Panc1 (cell line): ENCODE measurements at regions not wholly inside any gene's neighbourhood (a gene's known extent, or its start where the extent isn't known, plus 50 kb on each side); places are given as distances from the start of the nearest gene placed in this dataset.

Source experiments
- ATAC-seq: fragments of 200-7000 bp; cut with Tn5 transposase; 2 replicates; pipeline ENCODE4 v1.9.1; 2020; ENCODE audit warnings: mild to moderate bottlenecking, moderate library complexity
- BruUV-seq: library from RNA; stranded (reverse); fragments of 400-500 nt; replicated peaks from 2 replicates; lab custom pipeline; 2021; lab: Mats Ljungman, UMichigan
- CTCF ChIA-PET: fragments of 300-600 bp; sonication (Branson Sonifier 250); formaldehyde crosslinking; loops from one replicate; lab custom pipeline; 2022; ENCODE audit warnings: antibody characterized with exemption; lab: Charles Lee
- POLR2A ChIA-PET: fragments of 300-600 bp; sonication (Branson Sonifier 250); formaldehyde crosslinking; loops from one replicate; lab custom pipeline; 2022; ENCODE audit warnings: antibody characterized with exemption; lab: Charles Lee
- DNase-seq: peaks from one replicate; pipeline ENCODE4 v3.0.0-alpha.2; 2010; ENCODE audit warnings: low read depth, low spot score
- H3K27ac ChIP-seq: 2 replicates; pipeline ENCODE4 v1.5.1; 2011; ENCODE audit warnings: mild to moderate bottlenecking, low read length, inconsistent platforms
- H3K27me3 ChIP-seq: fragments of 200-500 bp; sonication (Bioruptor generic); 2 replicates; pipeline ENCODE4 v1.6.0; 2014; ENCODE audit warnings: low read length, inconsistent platforms; ENCODE audit not compliant: control insufficient read depth, insufficient read depth
- H3K36me3 ChIP-seq: fragments of 200-500 bp; sonication (Bioruptor generic); 2 replicates; pipeline ENCODE4 v1.5.1; 2014; ENCODE audit warnings: inconsistent platforms, mild to moderate bottlenecking, low read length, moderate library complexity; ENCODE audit not compliant: control insufficient read depth, insufficient read depth
- H3K4me1 ChIP-seq: 2 replicates; pipeline ENCODE4 v1.5.1; 2011; ENCODE audit warnings: inconsistent platforms, mild to moderate bottlenecking, low read length, moderate library complexity; ENCODE audit not compliant: control insufficient read depth, insufficient read depth
- H3K4me3 ChIP-seq, 2 experiments: 2 replicates each; pipeline ENCODE4 v1.5.1; 2011 to 2012; ENCODE audit warnings: low read depth in 2 of 2, low read length in 2 of 2, mild to moderate bottlenecking in 2 of 2, inconsistent platforms in 1 of 2, moderate library complexity in 1 of 2
- H3K9me3 ChIP-seq: fragments of 200-500 bp; sonication (Bioruptor generic); 2 replicates; pipeline ENCODE4 v1.5.1; 2014; ENCODE audit warnings: low read depth, mild to moderate bottlenecking, inconsistent platforms, low read length, moderate library complexity; ENCODE audit not compliant: control insufficient read depth, insufficient read depth
- CTCF ChIP-seq: fragments of 450-650 bp; IDR thresholded peaks from 2 replicates; pipeline ENCODE4 v1.5.1; 2017; ENCODE audit warnings: mild to moderate bottlenecking
- POLR2AphosphoS5 ChIP-seq: IDR thresholded peaks from 2 replicates; pipeline ENCODE4 v1.6.1; 2012; ENCODE audit warnings: mild to moderate bottlenecking, low read depth, low read length, moderate library complexity
- REST ChIP-seq, 2 experiments: IDR thresholded peaks; 2 replicates each; pipeline ENCODE4 v1.6.1; 2011 to 2012; ENCODE audit warnings: low read depth in 2 of 2, control low read depth in 1 of 2, low read length in 1 of 2, mild to moderate bottlenecking in 1 of 2, moderate library complexity in 1 of 2; ENCODE audit not compliant: insufficient read depth in 1 of 2
- SIN3A ChIP-seq: IDR thresholded peaks from 2 replicates; pipeline ENCODE4 v1.6.1; 2012; ENCODE audit warnings: low read depth, mild to moderate bottlenecking, low read length, moderate library complexity, borderline replicate concordance; ENCODE audit not compliant: insufficient read depth
- TCF7L2 ChIP-seq: IDR thresholded peaks from 2 replicates; pipeline ENCODE4 v1.6.1; 2011; ENCODE audit warnings: mild to moderate bottlenecking, low read depth, low read length, inconsistent platforms
- in situ Hi-C: cut with HindIII; loops from 2 replicates; pipeline ENCODE4 v1.10.0; 2016; ENCODE audit warnings: low sequenced_read_pairs, low pct_unique_long_range_greater_than_20kb
- intact Hi-C: fragments of 100-400 bp; cut with micrococcal nuclease; formaldehyde crosslinking; loops from one replicate; pipeline ENCODE4 v1.10.0; 2022; ENCODE audit not compliant: unreplicated experiment

GRCh38 chr1:218558271-218558810, 213.2 kb downstream of the TGFB2 start:
- H3K4me3 ChIP-seq = no peak overlapping the region
- BruUV-seq = no TSS peak
- H3K4me1 ChIP-seq = peaks cover 4% of the 10 kb centered on the region; the same call in 1 of the 2 replicates
- in situ Hi-C loops = no loop called here
- no peaks in the 10 kb centered on the region for H3K27me3 ChIP-seq
- peak overlapping the region; percentile 69 for H3K27ac ChIP-seq
- POLR2A ChIA-PET = no interaction called here
- intact Hi-C loops = no loop called here
- no peaks in the 10 kb centered on the region for H3K36me3 ChIP-seq
- ATAC-seq (no peak), DNase-seq (no peak)
- no peaks in the 10 kb centered on the region for H3K9me3 ChIP-seq
- CTCF ChIA-PET = no interaction called here
- TF ChIP-seq TCF7L2 (no peak), CTCF (no peak)

GRCh38 chr1:218565377-218565776, 220.2 kb downstream of the TGFB2 start:
- TF ChIP-seq POLR2AphosphoS5 (no peak), REST (IDR thresholded peaks at IDR 0.05; ENCODE audit: insufficient read depth in 1 of 2, low read depth in 2 of 2, low read length in 1 of 2) (no peak), CTCF (no peak), SIN3A (no peak), TCF7L2 (no peak)
- intact Hi-C loops (no loop called here), in situ Hi-C loops (no loop called here)
- Histone ChIP-seq H3K27ac (peak overlapping the region; percentile 5; the same call in 1 of the 2 replicates), H3K36me3 (no peaks in the 10 kb centered on the region), H3K4me1 (no peaks in the 10 kb centered on the region), H3K27me3 (no peaks in the 10 kb centered on the region), H3K9me3 (no peaks in the 10 kb centered on the region), H3K4me3 (no peak overlapping the region)
- ChIA-PET CTCF (no interaction called here), POLR2A (no interaction called here)
- no peak for ATAC-seq
- DNase-seq = no peak
- no TSS peak for BruUV-seq
